Ovary (tissue), 7 donors: ENCODE measurements at regions not wholly inside any gene's neighbourhood (a gene's known extent, or its start where the extent isn't known, plus 50 kb on each side); places are given as distances from the start of the nearest gene placed in this dataset.

Experiments used
- DNase-seq, 5 donors: peaks; one replicate each; pipeline ENCODE4 v3.0.0-alpha.2; 2019 to 2020
- H3K27ac ChIP-seq, 2 donors: fragments of 200-600 bp; one replicate each; pipeline versions ENCODE4 v1.5.1 to v1.8.0; 2019 to 2022
- H3K27me3 ChIP-seq: fragments of 200-600 bp; one replicate; pipeline ENCODE4 v1.8.0; 2022
- H3K36me3 ChIP-seq: fragments of 200-600 bp; sonication (generic); one replicate; pipeline ENCODE4 v1.5.1; 2019
- H3K4me1 ChIP-seq: one replicate; pipeline ENCODE4 v1.8.1; 2013; ENCODE audit warnings: mild to moderate bottlenecking, moderate library complexity; ENCODE audit not compliant: insufficient read depth
- H3K4me3 ChIP-seq: fragments of 200-600 bp; sonication (generic); one replicate; pipeline ENCODE4 v1.5.1; 2017
- H3K9me3 ChIP-seq, 2 donors: fragments of 200-600 bp in 1 of 2; sonication (generic) in 1 of 2; one replicate each; pipeline versions ENCODE4 v1.5.1 to v1.8.1; 2013 to 2019; ENCODE audit warnings: mild to moderate bottlenecking in 1 of 2, moderate library complexity in 1 of 2
- EP300 ChIP-seq: sonication (generic); formaldehyde crosslinking; IDR thresholded peaks from one replicate; pipeline ENCODE4 v1.6.1; 2017; ENCODE audit warnings: antibody characterized with exemption
- POLR2A ChIP-seq: fragments of 450-650 bp; IDR thresholded peaks from one replicate; pipeline ENCODE4 v1.6.1; 2017; ENCODE audit warnings: antibody characterized with exemption, mild to moderate bottlenecking, moderate library complexity
- WGBS, 3 donors: extraction: QIAGEN DNeasy Blood & Tissue Kit in 1 of 3; methylation state at CpG; one replicate each; pipeline versions ENCODE4 v1.1.5 to v1.1.7; 2013 to 2017; 5-methylcytosine and 5-hydroxymethylcytosine counted together
- intact Hi-C, 4 donors: fragments of 100-400 bp; cut with DNase I; formaldehyde crosslinking; loops; one replicate each; pipeline versions ENCODE4 v1.11.0 to v1.15.1; 2022 to 2023
- TF ChIP-seq, protein P1 (sequence below), 3 donors: fragments of 450-650 bp in 2 of 3; fragments of 200-600 bp in 1 of 3; IDR thresholded peaks; one replicate each; pipeline versions ENCODE4 v1.5.1 to v1.8.0; 2016 to 2022; ENCODE audit warnings: antibody characterized with exemption in 3 of 3, mild to moderate bottlenecking in 1 of 3
- donor health status: DM: no; HTN: no; CAD: no; lungs with moderate emphysema.
- donor health status: DM: no; HTN: no; CAD: no.
- donor health status: Bipolar disorder and iron deficiency.
- donor health status: DM: no; HTN: no; CAD: no.
- donor health status: DM: yes; HTN: yes; CAD: no.

DNA sequence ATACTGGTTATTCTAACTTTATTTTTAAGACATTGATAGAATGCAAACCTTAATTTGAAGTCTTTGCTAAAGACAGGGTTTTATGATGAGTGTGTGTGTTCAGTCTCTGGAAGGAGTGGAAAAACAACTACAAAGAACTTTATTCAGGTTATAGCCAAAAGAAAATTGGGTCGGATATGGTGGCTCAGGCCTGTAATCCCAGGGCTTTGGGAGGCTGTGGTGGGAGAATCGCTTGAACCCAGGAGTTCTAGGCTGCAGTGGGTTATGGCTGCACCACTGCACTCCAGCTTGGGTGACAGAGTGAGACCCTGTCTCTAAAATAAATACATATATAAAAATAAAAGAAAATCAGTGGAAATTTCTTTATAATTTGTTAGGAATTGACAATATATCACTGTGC is 581.5 kb upstream of the CA10 start:
- H3K4me3 ChIP-seq: no peak overlapping the region
- H3K9me3 ChIP-seq: no peaks in the 10 kb centered on the region
- H3K4me1 ChIP-seq: no peaks in the 10 kb centered on the region
- no peak overlapping the region for H3K27ac ChIP-seq
- intact Hi-C loops: no loop called here
- no peak for TF ChIP-seq EP300
- TF ChIP-seq, protein P1, sequence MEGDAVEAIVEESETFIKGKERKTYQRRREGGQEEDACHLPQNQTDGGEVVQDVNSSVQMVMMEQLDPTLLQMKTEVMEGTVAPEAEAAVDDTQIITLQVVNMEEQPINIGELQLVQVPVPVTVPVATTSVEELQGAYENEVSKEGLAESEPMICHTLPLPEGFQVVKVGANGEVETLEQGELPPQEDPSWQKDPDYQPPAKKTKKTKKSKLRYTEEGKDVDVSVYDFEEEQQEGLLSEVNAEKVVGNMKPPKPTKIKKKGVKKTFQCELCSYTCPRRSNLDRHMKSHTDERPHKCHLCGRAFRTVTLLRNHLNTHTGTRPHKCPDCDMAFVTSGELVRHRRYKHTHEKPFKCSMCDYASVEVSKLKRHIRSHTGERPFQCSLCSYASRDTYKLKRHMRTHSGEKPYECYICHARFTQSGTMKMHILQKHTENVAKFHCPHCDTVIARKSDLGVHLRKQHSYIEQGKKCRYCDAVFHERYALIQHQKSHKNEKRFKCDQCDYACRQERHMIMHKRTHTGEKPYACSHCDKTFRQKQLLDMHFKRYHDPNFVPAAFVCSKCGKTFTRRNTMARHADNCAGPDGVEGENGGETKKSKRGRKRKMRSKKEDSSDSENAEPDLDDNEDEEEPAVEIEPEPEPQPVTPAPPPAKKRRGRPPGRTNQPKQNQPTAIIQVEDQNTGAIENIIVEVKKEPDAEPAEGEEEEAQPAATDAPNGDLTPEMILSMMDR (IDR thresholded peaks at IDR 0.05): no peak
- H3K27me3 ChIP-seq: no peaks in the 10 kb centered on the region
- 79 to 87% (median 85%) methylated on average over 2 of the region's 2 CpGs for WGBS, 3 donors
- no peaks in the 10 kb centered on the region for H3K36me3 ChIP-seq
- DNase-seq: no peak

DNA sequence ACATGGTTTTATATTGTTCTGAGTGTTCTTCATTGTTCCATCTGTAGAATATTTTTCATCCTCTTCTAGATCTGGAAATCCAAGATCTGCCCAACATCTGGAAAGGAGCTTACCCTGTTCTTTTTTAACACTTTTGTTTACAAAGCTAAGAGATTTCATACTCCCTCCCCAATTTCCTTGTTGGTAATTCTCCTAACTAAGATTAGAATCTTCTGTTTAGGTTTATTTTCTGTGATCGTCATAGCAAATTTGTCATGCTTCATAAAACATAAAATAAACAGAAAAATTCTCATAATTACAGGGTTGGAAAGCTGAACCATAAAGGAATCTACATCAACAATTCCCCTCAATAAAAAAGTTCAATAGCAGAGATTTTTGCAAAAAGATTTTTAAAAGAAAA is 580.3 kb upstream of the CA10 start:
- Histone ChIP-seq H3K27ac (no peak overlapping the region), H3K4me1 (no peaks in the 10 kb centered on the region), H3K9me3 (no peaks in the 10 kb centered on the region), H3K4me3 (no peak overlapping the region), H3K36me3 (no peaks in the 10 kb centered on the region), H3K27me3 (no peaks in the 10 kb centered on the region)
- DNase-seq: no peak
- TF ChIP-seq EP300 (no peak), POLR2A (no peak)
- TF ChIP-seq, protein P1 (IDR thresholded peaks at IDR 0.05): no peak
- intact Hi-C loops: no loop called here
- WGBS, 3 donors: 13 to 32% (median 16%) methylated on average over 1 of the region's 1 CpG

- no peak overlapping the region for H3K4me3 ChIP-seq
- H3K4me1 ChIP-seq: no peaks in the 10 kb centered on the region
- no peaks in the 10 kb centered on the region for H3K9me3 ChIP-seq
- TF ChIP-seq POLR2A (no peak), EP300 (no peak)
- TF ChIP-seq, protein P1 (IDR thresholded peaks at IDR 0.05): no peak
- intact Hi-C loops: no loop called here
- H3K36me3 ChIP-seq: no peaks in the 10 kb centered on the region
- no peak overlapping the region for H3K27ac ChIP-seq
- no peak for DNase-seq
- 79 to 90% (median 86%) methylated on average over 3 of the region's 3 CpGs for WGBS, 3 donors
- no peaks in the 10 kb centered on the region for H3K27me3 ChIP-seq
Observed at GRCh38 chr17:52737071-52737470, 578.6 kb upstream of the CA10 start.

DNA sequence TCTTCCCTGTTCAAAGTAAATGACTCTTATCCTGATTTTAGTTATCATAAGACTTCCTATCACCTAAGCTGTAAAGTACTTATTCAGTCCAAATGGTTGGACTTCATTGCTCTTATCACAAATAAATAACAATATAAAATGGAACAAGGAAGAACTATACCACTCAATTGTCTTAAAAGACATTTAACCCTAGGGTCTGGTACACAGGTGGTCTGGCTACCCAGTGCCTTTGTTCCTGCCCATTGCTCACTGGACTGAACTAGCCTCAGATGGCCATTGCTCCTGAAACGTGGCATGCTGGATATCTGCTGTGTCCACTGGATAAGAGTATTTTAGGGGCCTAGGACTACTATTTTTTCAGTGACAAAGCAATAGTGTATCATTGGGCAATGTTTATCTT is 574.3 kb upstream of the CA10 start:
- intact Hi-C loops: no loop called here
- 52 to 78% (median 70%) methylated on average over 1 of the region's 1 CpG for WGBS, 3 donors
- Histone ChIP-seq H3K27ac (no peak overlapping the region), H3K4me1 (no peaks in the 10 kb centered on the region), H3K36me3 (no peaks in the 10 kb centered on the region), H3K9me3 (no peaks in the 10 kb centered on the region), H3K4me3 (no peak overlapping the region), H3K27me3 (no peaks in the 10 kb centered on the region)
- TF ChIP-seq, protein P1 (IDR thresholded peaks at IDR 0.05): no peak
- no peak for DNase-seq

DNA sequence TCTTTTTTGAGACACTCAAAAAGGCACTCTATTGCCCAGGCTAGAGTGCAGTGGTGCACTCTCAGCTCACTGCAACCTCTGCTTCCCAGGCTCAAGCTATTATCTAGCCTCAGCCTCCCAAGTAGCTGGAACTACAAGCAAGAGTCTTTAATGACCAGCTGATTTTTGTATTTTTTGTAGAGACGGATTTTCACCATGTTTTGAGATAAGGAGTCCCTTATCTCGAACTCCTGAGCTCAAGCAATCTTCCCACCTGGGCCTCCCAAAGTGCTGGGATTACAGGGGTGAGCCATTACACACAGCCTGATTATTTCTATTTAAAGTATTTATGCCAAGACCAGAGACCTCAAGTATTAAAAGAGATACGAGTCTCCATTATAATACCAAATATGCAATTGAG is 566.1 kb upstream of the CA10 start:
- intact Hi-C loops: no loop called here

More for the DNA sequence above, 566.1 kb upstream of the CA10 start:
- DNase-seq: no peak
- Histone ChIP-seq H3K9me3 (no peaks in the 10 kb centered on the region), H3K27me3 (no peaks in the 10 kb centered on the region), H3K4me1 (no peaks in the 10 kb centered on the region), H3K36me3 (no peaks in the 10 kb centered on the region), H3K4me3 (no peak overlapping the region), H3K27ac (no peak overlapping the region)
- WGBS, 3 donors: 6 to 21% (median 10%) methylated on average over 3 of the region's 3 CpGs
- TF ChIP-seq POLR2A (no peak), EP300 (no peak)
- TF ChIP-seq, protein P1 (IDR thresholded peaks at IDR 0.05): no peak
